ENCODE measurements at regions not wholly inside any gene's neighbourhood (a gene's known extent, or its start where the extent isn't known, plus 50 kb on each side); places are given as distances from the start of the nearest gene placed in this dataset.

- TF ChIP-seq, protein P1, sequence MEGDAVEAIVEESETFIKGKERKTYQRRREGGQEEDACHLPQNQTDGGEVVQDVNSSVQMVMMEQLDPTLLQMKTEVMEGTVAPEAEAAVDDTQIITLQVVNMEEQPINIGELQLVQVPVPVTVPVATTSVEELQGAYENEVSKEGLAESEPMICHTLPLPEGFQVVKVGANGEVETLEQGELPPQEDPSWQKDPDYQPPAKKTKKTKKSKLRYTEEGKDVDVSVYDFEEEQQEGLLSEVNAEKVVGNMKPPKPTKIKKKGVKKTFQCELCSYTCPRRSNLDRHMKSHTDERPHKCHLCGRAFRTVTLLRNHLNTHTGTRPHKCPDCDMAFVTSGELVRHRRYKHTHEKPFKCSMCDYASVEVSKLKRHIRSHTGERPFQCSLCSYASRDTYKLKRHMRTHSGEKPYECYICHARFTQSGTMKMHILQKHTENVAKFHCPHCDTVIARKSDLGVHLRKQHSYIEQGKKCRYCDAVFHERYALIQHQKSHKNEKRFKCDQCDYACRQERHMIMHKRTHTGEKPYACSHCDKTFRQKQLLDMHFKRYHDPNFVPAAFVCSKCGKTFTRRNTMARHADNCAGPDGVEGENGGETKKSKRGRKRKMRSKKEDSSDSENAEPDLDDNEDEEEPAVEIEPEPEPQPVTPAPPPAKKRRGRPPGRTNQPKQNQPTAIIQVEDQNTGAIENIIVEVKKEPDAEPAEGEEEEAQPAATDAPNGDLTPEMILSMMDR (IDR thresholded peaks at IDR 0.05; ENCODE audit: insufficient read depth, low read length), result no peak
- TF ChIP-seq GABPA (IDR thresholded peaks at IDR 0.05; ENCODE audit: low read depth) (no peak), POLR2AphosphoS5 (IDR thresholded peaks at IDR 0.05; ENCODE audit: low read depth) (no peak)
- TF ChIP-seq, protein P2, sequence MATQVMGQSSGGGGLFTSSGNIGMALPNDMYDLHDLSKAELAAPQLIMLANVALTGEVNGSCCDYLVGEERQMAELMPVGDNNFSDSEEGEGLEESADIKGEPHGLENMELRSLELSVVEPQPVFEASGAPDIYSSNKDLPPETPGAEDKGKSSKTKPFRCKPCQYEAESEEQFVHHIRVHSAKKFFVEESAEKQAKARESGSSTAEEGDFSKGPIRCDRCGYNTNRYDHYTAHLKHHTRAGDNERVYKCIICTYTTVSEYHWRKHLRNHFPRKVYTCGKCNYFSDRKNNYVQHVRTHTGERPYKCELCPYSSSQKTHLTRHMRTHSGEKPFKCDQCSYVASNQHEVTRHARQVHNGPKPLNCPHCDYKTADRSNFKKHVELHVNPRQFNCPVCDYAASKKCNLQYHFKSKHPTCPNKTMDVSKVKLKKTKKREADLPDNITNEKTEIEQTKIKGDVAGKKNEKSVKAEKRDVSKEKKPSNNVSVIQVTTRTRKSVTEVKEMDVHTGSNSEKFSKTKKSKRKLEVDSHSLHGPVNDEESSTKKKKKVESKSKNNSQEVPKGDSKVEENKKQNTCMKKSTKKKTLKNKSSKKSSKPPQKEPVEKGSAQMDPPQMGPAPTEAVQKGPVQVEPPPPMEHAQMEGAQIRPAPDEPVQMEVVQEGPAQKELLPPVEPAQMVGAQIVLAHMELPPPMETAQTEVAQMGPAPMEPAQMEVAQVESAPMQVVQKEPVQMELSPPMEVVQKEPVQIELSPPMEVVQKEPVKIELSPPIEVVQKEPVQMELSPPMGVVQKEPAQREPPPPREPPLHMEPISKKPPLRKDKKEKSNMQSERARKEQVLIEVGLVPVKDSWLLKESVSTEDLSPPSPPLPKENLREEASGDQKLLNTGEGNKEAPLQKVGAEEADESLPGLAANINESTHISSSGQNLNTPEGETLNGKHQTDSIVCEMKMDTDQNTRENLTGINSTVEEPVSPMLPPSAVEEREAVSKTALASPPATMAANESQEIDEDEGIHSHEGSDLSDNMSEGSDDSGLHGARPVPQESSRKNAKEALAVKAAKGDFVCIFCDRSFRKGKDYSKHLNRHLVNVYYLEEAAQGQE (IDR thresholded peaks at IDR 0.05; ENCODE audit: insufficient replicate concordance, low read depth), result no peak
Measured at GRCh38 chr1:80533775-80534334, 1266.9 kb upstream of the ADGRL2 start.
